Omental fat pad (tissue), 3 donors: ENCODE measurements at regions not wholly inside any gene's neighbourhood (a gene's known extent, or its start where the extent isn't known, plus 50 kb on each side); places are given as distances from the start of the nearest gene placed in this dataset.

Source experiments
- ATAC-seq: fragments of 150-250 bp; one replicate; pipeline ENCODE4 v1.9.1; 2016; ENCODE audit warnings: mild to moderate bottlenecking, moderate library complexity; ENCODE audit not compliant: low FRiP score
- DNase-seq: peaks from one replicate; pipeline ENCODE4 v3.0.0-alpha.2; 2019; ENCODE audit warnings: low spot score
- CTCF ChIP-seq, 3 donors: fragments of 450-650 bp; IDR thresholded peaks; one replicate each; pipeline ENCODE4 v1.5.1; 2016 to 2017; ENCODE audit warnings: antibody characterized with exemption in 3 of 3, mild to moderate bottlenecking in 3 of 3, moderate library complexity in 2 of 3

- no peak for TF ChIP-seq CTCF (IDR thresholded peaks at IDR 0.05)
- DNase-seq (no peak), ATAC-seq (no peak)
Observed at GRCh38 chr17:77688369-77688768, 270.1 kb upstream of the TNRC6C start.

GRCh38 chr17:77690271-77691161 lies 268.0 kb upstream of the TNRC6C start:
- ATAC-seq, result no peak
- TF ChIP-seq CTCF (IDR thresholded peaks at IDR 0.05), result no peak
- no peak for DNase-seq

DNA sequence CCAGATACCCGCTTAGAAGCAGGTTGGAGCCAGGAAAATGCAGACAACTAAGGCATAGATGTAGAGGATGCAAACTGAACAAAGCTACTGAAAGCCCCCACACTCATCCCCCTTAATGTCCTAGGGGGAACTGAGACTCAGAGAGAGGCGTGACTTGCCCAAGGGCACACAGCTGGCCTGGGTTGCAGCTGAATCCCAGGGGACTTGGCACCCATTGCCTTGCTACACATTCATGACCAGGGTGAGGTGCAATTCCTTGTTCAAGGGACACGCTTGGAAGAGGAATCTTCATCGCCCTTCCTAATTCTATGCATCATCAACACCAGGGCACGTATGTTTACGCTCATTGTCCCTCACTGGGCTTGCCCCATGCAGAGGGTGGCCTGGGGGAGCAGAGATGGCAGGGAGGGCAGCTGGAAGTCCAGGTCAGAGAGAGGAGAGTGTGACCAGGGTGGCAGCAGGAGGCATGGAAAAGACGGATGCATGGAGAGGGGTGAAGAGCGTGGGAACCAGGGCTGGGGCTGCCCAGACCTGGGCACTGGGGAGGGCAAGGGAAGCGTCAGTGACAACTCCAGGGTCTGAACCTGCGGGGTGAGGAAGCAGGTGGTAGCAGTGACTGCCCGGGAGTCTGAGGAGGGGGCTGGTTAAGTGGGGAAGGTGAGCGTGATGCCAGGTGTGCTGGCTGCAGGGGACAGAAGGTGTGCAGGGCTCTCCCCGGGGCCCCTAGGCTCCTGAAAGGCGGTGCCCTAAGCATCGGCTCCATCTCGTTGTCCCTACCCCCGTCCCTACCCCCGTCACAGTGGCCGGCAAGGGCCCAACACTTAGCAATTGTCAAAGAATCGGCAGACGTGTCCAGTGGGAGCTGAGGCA lies 267.1 kb upstream of the TNRC6C start:
- no peak for DNase-seq
- TF ChIP-seq CTCF (IDR thresholded peaks at IDR 0.05), result no peak
- ATAC-seq, result no peak

GRCh38 chr17:77692571-77693161 lies 265.8 kb upstream of the TNRC6C start:
- TF ChIP-seq CTCF (IDR thresholded peaks at IDR 0.05), result no peak
- DNase-seq (no peak), ATAC-seq (no peak)

GRCh38 chr17:77693301-77693700 lies 265.2 kb upstream of the TNRC6C start:
- TF ChIP-seq CTCF (IDR thresholded peaks at IDR 0.05), result no peak
- no peak for DNase-seq
- ATAC-seq, result no peak

- TF ChIP-seq CTCF (IDR thresholded peaks at IDR 0.05), result no peak
- no peak for DNase-seq
- ATAC-seq, result no peak
Observed at GRCh38 chr17:77693776-77694175, 264.7 kb upstream of the TNRC6C start.
